Liver (tissue), 8 donors: ENCODE measurements at regions not wholly inside any gene's neighbourhood (a gene's known extent, or its start where the extent isn't known, plus 50 kb on each side); places are given as distances from the start of the nearest gene placed in this dataset.

Experiments used
- DNase-seq: peaks from one replicate; pipeline ENCODE4 v3.0.0-alpha.2; 2017; ENCODE audit warnings: low spot score
- H3K27ac ChIP-seq, 2 donors: one replicate each; pipeline ENCODE4 v1.7.0; 2013; ENCODE audit warnings: inconsistent platforms in 2 of 2, low read length in 2 of 2, control low read depth in 1 of 2, low read depth in 1 of 2, mild to moderate bottlenecking in 1 of 2
- H3K27me3 ChIP-seq, 4 donors: one replicate each; pipeline versions ENCODE4 v1.6.1 to v1.7.0; 2013; ENCODE audit warnings: low read length in 3 of 4, inconsistent platforms in 1 of 4, mild to moderate bottlenecking in 1 of 4, moderate library complexity in 1 of 4; ENCODE audit not compliant: control insufficient read depth in 4 of 4, insufficient read depth in 4 of 4
- H3K36me3 ChIP-seq, 4 donors: one replicate each; pipeline versions ENCODE4 v1.6.1 to v1.7.0; 2013; ENCODE audit warnings: low read length in 3 of 4, mild to moderate bottlenecking in 3 of 4, low read depth in 1 of 4, moderate library complexity in 1 of 4; ENCODE audit not compliant: control insufficient read depth in 4 of 4, insufficient read depth in 3 of 4
- H3K4me1 ChIP-seq, 4 donors: one replicate each; pipeline versions ENCODE4 v1.6.1 to v1.7.0; 2013; ENCODE audit warnings: low read length in 3 of 4, mild to moderate bottlenecking in 3 of 4, moderate library complexity in 1 of 4; ENCODE audit not compliant: control insufficient read depth in 4 of 4, insufficient read depth in 4 of 4
- H3K4me3 ChIP-seq, 3 donors: one replicate each; pipeline versions ENCODE4 v1.6.1 to v1.7.0; 2013; ENCODE audit warnings: low read length in 3 of 3, control low read depth in 1 of 3, low read depth in 1 of 3, mild to moderate bottlenecking in 1 of 3
- H3K9ac ChIP-seq, 2 donors: one replicate each; pipeline ENCODE4 v1.7.0; 2013; ENCODE audit warnings: low read length in 2 of 2, mild to moderate bottlenecking in 2 of 2, moderate library complexity in 2 of 2, control low read depth in 1 of 2, low read depth in 1 of 2
- H3K9me3 ChIP-seq, 4 donors: one replicate each; pipeline versions ENCODE4 v1.6.1 to v1.7.0; 2013; ENCODE audit warnings: low read length in 3 of 4; ENCODE audit not compliant: control insufficient read depth in 4 of 4
- CTCF ChIP-seq: fragments of 150-350 bp; IDR thresholded peaks from 2 replicates; pipeline ENCODE4 v1.5.1; 2017; ENCODE audit warnings: improper control_type of control experiment, low read depth, low read length; ENCODE audit not compliant: missing input control
- EGR1 ChIP-seq, 2 donors: IDR thresholded peaks; 2 replicates each; pipeline ENCODE4 v1.6.1; 2016 to 2018; ENCODE audit warnings: antibody characterized with exemption in 2 of 2, low read depth in 2 of 2
- FOXA1 ChIP-seq: IDR thresholded peaks from 2 replicates; pipeline ENCODE4 v1.6.1; 2016; ENCODE audit warnings: antibody characterized with exemption
- FOXA2 ChIP-seq: IDR thresholded peaks from 2 replicates; pipeline ENCODE4 v1.6.1; 2016; ENCODE audit warnings: antibody characterized with exemption
- GABPA ChIP-seq, 2 donors: IDR thresholded peaks in 1 of 2; conservative IDR thresholded peaks in 1 of 2; 2 replicates each; pipeline ENCODE4 v1.6.1; 2016; ENCODE audit warnings: antibody characterized with exemption in 2 of 2, mild to moderate bottlenecking in 1 of 2, moderate library complexity in 1 of 2
- HNF4A ChIP-seq, 2 donors: conservative IDR thresholded peaks; 2 replicates each; pipeline ENCODE4 v1.6.1; 2016; ENCODE audit warnings: antibody characterized with exemption in 2 of 2, mild to moderate bottlenecking in 2 of 2
- JUND ChIP-seq, 2 donors: IDR thresholded peaks; 2 replicates each; pipeline ENCODE4 v1.6.1; 2016; ENCODE audit warnings: antibody characterized with exemption in 2 of 2
- MAX ChIP-seq: IDR thresholded peaks from 2 replicates; pipeline ENCODE4 v1.6.1; 2016; ENCODE audit warnings: antibody characterized with exemption
- NR2F2 ChIP-seq: IDR thresholded peaks from 2 replicates; pipeline ENCODE4 v1.6.1; 2016; ENCODE audit warnings: antibody characterized with exemption
- RAD21 ChIP-seq, 2 donors: IDR thresholded peaks; 2 replicates each; pipeline ENCODE4 v1.6.1; 2016; ENCODE audit warnings: antibody characterized with exemption in 2 of 2, mild to moderate bottlenecking in 2 of 2
- REST ChIP-seq: IDR thresholded peaks from 2 replicates; pipeline ENCODE4 v1.6.1; 2016; ENCODE audit warnings: antibody characterized with exemption, mild to moderate bottlenecking
- WGBS: extraction: QIAGEN DNeasy Blood & Tissue Kit; methylation state at CpG from one replicate; pipeline ENCODE4 v1.1.7; 2013; 5-methylcytosine and 5-hydroxymethylcytosine counted together
- donor health status: healthy.
- donor health status: healthy.
- donor health status: healthy.
- donor health status: healthy.
- donor health status: healthy.

- Histone ChIP-seq H3K27me3 (no peaks in the 10 kb centered on the region), H3K4me3 (no peak overlapping the region), H3K9me3 (peaks cover 0 to 1% (median 0%) of the 10 kb centered on the region in 4 donors), H3K9ac (no peak overlapping the region), H3K36me3 (no peaks in the 10 kb centered on the region), H3K4me1 (no peaks in the 10 kb centered on the region), H3K27ac (no peak overlapping the region)
- no peak for DNase-seq
- no peak for TF ChIP-seq RAD21 (IDR thresholded peaks at IDR 0.05)
- TF ChIP-seq CTCF, result no peak
- WGBS, result 84% methylated on average over 4 of the region's 4 CpGs
Observed at GRCh38 chr5:56499491-56499890, 266.4 kb upstream of the ANKRD55 start.

GRCh38 chr5:56498759-56499395 is 265.7 kb upstream of the ANKRD55 start:
- no peak overlapping the region for H3K9ac ChIP-seq
- no peak overlapping the region for H3K4me3 ChIP-seq
- no peaks in the 10 kb centered on the region for H3K36me3 ChIP-seq
- no peak overlapping the region for H3K27ac ChIP-seq
- H3K9me3 ChIP-seq, result no peaks in the 10 kb centered on the region
- WGBS, result 94% methylated on average over 24 of the region's 24 CpGs
- DNase-seq, result no peak
- TF ChIP-seq HNF4A (conservative IDR thresholded peaks at IDR 0.05) (no peak), FOXA2 (no peak), RAD21 (IDR thresholded peaks at IDR 0.05) (no peak), MAX (no peak), FOXA1 (no peak), CTCF (no peak)
- H3K27me3 ChIP-seq, result no peaks in the 10 kb centered on the region
- no peaks in the 10 kb centered on the region for H3K4me1 ChIP-seq

GRCh38 chr5:56496581-56497063 is 263.5 kb upstream of the ANKRD55 start:
- no peak for TF ChIP-seq NR2F2
- Histone ChIP-seq H3K4me1 (no peaks in the 10 kb centered on the region), H3K36me3 (no peaks in the 10 kb centered on the region), H3K9ac (no peak overlapping the region), H3K9me3 (no peaks in the 10 kb centered on the region), H3K27me3 (no peaks in the 10 kb centered on the region), H3K4me3 (no peak overlapping the region), H3K27ac (no peak overlapping the region)
- no peak for DNase-seq
- WGBS, result 68% methylated on average over 5 of the region's 5 CpGs

GRCh38 chr5:56494300-56494731 is 261.2 kb upstream of the ANKRD55 start:
- H3K36me3 ChIP-seq, result no peaks in the 10 kb centered on the region
- no peaks in the 10 kb centered on the region for H3K27me3 ChIP-seq
- H3K9ac ChIP-seq, result no peak overlapping the region
- no peak for DNase-seq
- no peak overlapping the region for H3K4me3 ChIP-seq
- H3K4me1 ChIP-seq, result no peaks in the 10 kb centered on the region
- no peak overlapping the region for H3K27ac ChIP-seq
- WGBS, result 57% methylated on average over 7 of the region's 7 CpGs
- H3K9me3 ChIP-seq, result no peaks in the 10 kb centered on the region
- TF ChIP-seq JUND (IDR thresholded peaks at IDR 0.05), result no peak
- no peak for TF ChIP-seq GABPA (IDR thresholded peaks at IDR 0.05 in 1 of 2, conservative IDR thresholded peaks at IDR 0.05 in 1 of 2)
- TF ChIP-seq REST, result no peak
- no peak for TF ChIP-seq RAD21 (IDR thresholded peaks at IDR 0.05)
- no peak for TF ChIP-seq CTCF
- no peak for TF ChIP-seq MAX
- TF ChIP-seq EGR1 (IDR thresholded peaks at IDR 0.05; ENCODE audit: low read depth in 2 of 2), result no peak
- no peak for TF ChIP-seq FOXA2
